ENCODE measurements at regions not wholly inside any gene's neighbourhood (a gene's known extent, or its start where the extent isn't known, plus 50 kb on each side); places are given as distances from the start of the nearest gene placed in this dataset.

DNA sequence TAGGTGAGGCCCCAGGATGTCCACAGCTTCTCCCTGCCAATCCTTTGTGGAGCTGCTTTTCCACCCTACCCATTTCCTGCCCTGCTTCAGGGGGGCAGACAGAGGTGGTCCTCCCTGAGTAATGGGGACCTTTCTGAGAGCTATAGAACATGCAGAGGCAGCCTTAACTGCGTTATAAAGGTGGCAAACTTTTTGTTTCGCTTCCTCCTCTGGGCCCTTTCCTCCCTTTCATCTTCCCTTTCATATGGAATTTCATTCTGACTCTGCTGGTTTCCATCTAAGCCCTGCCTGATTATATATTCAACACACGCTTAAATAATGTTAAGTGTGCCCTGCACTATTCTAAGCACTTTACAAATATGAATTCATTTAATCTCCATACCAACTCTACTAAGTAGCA, 169.3 kb upstream of the E2F8 start:
- TF ChIP-seq, protein P1, sequence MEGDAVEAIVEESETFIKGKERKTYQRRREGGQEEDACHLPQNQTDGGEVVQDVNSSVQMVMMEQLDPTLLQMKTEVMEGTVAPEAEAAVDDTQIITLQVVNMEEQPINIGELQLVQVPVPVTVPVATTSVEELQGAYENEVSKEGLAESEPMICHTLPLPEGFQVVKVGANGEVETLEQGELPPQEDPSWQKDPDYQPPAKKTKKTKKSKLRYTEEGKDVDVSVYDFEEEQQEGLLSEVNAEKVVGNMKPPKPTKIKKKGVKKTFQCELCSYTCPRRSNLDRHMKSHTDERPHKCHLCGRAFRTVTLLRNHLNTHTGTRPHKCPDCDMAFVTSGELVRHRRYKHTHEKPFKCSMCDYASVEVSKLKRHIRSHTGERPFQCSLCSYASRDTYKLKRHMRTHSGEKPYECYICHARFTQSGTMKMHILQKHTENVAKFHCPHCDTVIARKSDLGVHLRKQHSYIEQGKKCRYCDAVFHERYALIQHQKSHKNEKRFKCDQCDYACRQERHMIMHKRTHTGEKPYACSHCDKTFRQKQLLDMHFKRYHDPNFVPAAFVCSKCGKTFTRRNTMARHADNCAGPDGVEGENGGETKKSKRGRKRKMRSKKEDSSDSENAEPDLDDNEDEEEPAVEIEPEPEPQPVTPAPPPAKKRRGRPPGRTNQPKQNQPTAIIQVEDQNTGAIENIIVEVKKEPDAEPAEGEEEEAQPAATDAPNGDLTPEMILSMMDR (conservative IDR thresholded peaks at IDR 0.05): no peak
- TF ChIP-seq ZFX (IDR thresholded peaks at IDR 0.05): no peak

Measured in C4-2B (cell line).